MCF 10A (cell line): ENCODE measurements at regions not wholly inside any gene's neighbourhood (a gene's known extent, or its start where the extent isn't known, plus 50 kb on each side); places are given as distances from the start of the nearest gene placed in this dataset.

Source experiments
- BruUV-seq: library from RNA; stranded (reverse); fragments of 400-500 nt; replicated peaks from 2 replicates; lab custom pipeline; 2021; lab: Mats Ljungman, UMichigan
- CTCF ChIA-PET: fragments of 300-600 bp; sonication (Branson Sonifier 250); formaldehyde crosslinking; extraction: SDS; loops from one replicate; lab custom pipeline; 2021; ENCODE audit warnings: antibody characterized with exemption, inconsistent platforms; lab: Yijun Ruan, JAX
- POLR2A ChIA-PET: fragments of 300-600, 350-650 bp; sonication (Branson Sonifier 250); formaldehyde crosslinking; extraction: SDS; loops from one replicate; lab custom pipeline; 2020; ENCODE audit warnings: antibody characterized with exemption, inconsistent platforms; lab: Yijun Ruan, JAX
- DNase-seq: peaks from one replicate; pipeline ENCODE4 v3.0.0-alpha.2; 2018; ENCODE audit not compliant: unreplicated experiment
- H3K27ac Mint-ChIP-seq: one replicate; pipeline ENCODE4 v1.8.0; 2022; ENCODE audit warnings: mild to moderate bottlenecking, low read depth, mixed read lengths; ENCODE audit not compliant: unreplicated experiment
- H3K27me3 Mint-ChIP-seq: one replicate; pipeline ENCODE4 v1.8.0; 2022; ENCODE audit warnings: mixed read lengths; ENCODE audit not compliant: insufficient read depth, unreplicated experiment
- H3K36me3 Mint-ChIP-seq: one replicate; pipeline ENCODE4 v1.8.0; 2022; ENCODE audit warnings: mild to moderate bottlenecking, moderate library complexity, mixed read lengths; ENCODE audit not compliant: insufficient read depth, unreplicated experiment
- H3K4me1 Mint-ChIP-seq: one replicate; pipeline ENCODE4 v1.8.0; 2022; ENCODE audit warnings: mixed read lengths; ENCODE audit not compliant: insufficient read depth, unreplicated experiment
- H3K4me3 Mint-ChIP-seq: one replicate; pipeline ENCODE4 v1.8.0; 2022; ENCODE audit warnings: mild to moderate bottlenecking, moderate library complexity, mixed read lengths; ENCODE audit not compliant: unreplicated experiment
- H3K9me3 Mint-ChIP-seq: one replicate; pipeline ENCODE4 v1.8.0; 2022; ENCODE audit warnings: mixed read lengths; ENCODE audit not compliant: unreplicated experiment
- intact Hi-C: fragments of 100-400 bp; cut with micrococcal nuclease; formaldehyde crosslinking; loops from 2 replicates; pipeline ENCODE4 v1.14.1; 2022
- TF ChIP-seq, protein P1 (sequence below): fragments of 200-600 bp; IDR thresholded peaks from one replicate; pipeline ENCODE4 v1.8.0; 2022; ENCODE audit warnings: antibody characterized with exemption, mild to moderate bottlenecking; ENCODE audit not compliant: unreplicated experiment

DNA sequence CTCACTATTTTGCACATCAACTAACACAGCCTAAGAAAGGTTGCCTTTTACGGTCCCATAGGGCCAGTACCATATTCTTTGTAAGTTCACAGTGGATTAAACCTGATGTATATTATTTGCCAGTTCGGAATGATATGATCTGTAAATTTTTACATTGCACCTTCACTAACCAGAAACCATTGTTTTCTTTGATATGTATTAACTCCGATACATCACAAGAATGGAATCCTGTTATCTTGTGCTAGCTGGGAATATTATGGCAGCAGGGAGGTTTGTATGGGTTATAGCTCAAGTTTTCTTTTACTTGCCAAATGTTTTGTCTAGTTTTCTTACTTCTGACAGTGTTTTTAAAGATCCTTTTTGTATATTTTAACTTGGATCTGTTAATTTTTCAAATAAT is 51.4 kb upstream of the S1PR1 start:
- TF ChIP-seq, protein P1, sequence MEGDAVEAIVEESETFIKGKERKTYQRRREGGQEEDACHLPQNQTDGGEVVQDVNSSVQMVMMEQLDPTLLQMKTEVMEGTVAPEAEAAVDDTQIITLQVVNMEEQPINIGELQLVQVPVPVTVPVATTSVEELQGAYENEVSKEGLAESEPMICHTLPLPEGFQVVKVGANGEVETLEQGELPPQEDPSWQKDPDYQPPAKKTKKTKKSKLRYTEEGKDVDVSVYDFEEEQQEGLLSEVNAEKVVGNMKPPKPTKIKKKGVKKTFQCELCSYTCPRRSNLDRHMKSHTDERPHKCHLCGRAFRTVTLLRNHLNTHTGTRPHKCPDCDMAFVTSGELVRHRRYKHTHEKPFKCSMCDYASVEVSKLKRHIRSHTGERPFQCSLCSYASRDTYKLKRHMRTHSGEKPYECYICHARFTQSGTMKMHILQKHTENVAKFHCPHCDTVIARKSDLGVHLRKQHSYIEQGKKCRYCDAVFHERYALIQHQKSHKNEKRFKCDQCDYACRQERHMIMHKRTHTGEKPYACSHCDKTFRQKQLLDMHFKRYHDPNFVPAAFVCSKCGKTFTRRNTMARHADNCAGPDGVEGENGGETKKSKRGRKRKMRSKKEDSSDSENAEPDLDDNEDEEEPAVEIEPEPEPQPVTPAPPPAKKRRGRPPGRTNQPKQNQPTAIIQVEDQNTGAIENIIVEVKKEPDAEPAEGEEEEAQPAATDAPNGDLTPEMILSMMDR, result no peak
- DNase-seq, result no peak
- no peaks in the 10 kb centered on the region for H3K27me3 Mint-ChIP-seq
- no TSS peak for BruUV-seq
- no peak overlapping the region for H3K4me3 Mint-ChIP-seq
- no peaks in the 10 kb centered on the region for H3K9me3 Mint-ChIP-seq
- no peaks in the 10 kb centered on the region for H3K4me1 Mint-ChIP-seq
- ChIA-PET POLR2A (interaction anchor here (1.4 kb wide), 1 partner anchor 9 kb away, joined by 4 read pairs; no protein-coding TSS in a partner anchor), CTCF (interaction anchor here (0.6 kb wide), 1 partner anchor 36 kb away, joined by 3 read pairs; no protein-coding TSS in a partner anchor)
- H3K27ac Mint-ChIP-seq, result no peak overlapping the region
- intact Hi-C loops, result no loop called here
- no peaks in the 10 kb centered on the region for H3K36me3 Mint-ChIP-seq

DNA sequence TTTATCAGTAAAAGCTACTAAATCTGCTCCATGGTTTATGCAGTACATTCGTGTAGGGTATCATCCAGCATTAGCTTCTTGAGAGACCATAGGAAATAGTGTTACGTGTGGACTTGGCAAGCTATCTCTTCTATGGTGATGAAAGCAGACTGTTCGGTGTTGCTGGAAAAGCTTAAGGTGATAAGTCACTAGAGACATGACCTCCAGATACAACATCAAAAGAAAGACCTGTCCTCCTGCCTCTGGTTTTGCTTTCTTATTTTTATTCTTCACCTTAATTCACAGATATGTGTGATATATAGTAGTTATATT is 53.5 kb upstream of the S1PR1 start:
- Mint-ChIP-seq H3K9me3 (no peaks in the 10 kb centered on the region), H3K4me3 (no peak overlapping the region), H3K36me3 (no peaks in the 10 kb centered on the region), H3K27me3 (no peaks in the 10 kb centered on the region), H3K27ac (no peak overlapping the region), H3K4me1 (no peaks in the 10 kb centered on the region)
- no peak for DNase-seq
- POLR2A ChIA-PET, result interaction anchor here (1.1 kb wide), 1 partner anchor 55 kb away, joined by 4 read pairs; no protein-coding TSS in a partner anchor
- TF ChIP-seq, protein P1, result no peak
- BruUV-seq, result no TSS peak
- intact Hi-C loops, result no loop called here
- CTCF ChIA-PET, result interaction anchor here (0.6 kb wide), 2 partner anchors 15 to 56 kb away, joined by 3 read pairs; no protein-coding TSS in a partner anchor

DNA sequence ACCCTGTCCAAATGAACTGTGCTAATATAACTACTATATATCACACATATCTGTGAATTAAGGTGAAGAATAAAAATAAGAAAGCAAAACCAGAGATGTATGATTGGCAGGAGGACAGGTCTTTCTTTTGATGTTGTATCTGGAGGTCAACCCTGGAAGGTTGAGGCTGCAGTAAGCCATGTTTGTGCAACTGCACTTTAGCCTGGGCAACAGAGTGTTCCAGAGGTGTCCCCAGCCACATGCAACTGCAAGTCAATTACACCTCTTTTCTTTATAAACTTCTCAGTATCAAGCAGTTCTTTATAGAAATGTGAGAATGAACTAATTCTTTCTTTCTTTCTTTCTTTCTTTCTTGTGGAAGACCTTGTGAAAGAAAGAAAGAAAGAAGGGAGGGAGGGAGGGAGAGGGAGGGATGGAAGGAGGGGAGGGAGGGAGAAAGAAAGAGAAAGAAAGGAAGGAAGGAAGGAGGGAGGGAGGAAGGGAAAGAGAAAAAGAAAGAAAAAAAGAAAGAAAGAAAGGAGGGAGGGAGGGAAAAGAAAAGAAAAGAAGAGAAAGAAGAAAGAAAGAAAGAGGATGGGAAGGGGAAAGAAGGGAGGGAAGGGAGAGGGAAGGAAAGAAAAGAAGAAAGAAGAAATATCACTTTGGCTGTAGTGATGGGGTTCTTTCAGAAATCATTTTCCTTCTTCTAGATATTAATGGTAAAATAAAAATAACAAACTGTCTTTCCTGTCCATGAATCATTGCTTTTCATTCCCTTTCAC is 54.0 kb upstream of the S1PR1 start:
- H3K36me3 Mint-ChIP-seq, result no peaks in the 10 kb centered on the region
- no TSS peak for BruUV-seq
- no peak overlapping the region for H3K4me3 Mint-ChIP-seq
- H3K27ac Mint-ChIP-seq, result no peak overlapping the region
- H3K27me3 Mint-ChIP-seq, result no peaks in the 10 kb centered on the region
- intact Hi-C loops, result no loop called here
- ChIA-PET POLR2A (interaction anchor here (1.1 kb wide), 1 partner anchor 55 kb away, joined by 4 read pairs; no protein-coding TSS in a partner anchor), CTCF (interaction anchor here (0.6 kb wide), 2 partner anchors 16 to 56 kb away, joined by 3 read pairs; no protein-coding TSS in a partner anchor)
- TF ChIP-seq, protein P1, result no peak
- no peaks in the 10 kb centered on the region for H3K9me3 Mint-ChIP-seq
- DNase-seq, result no peak
- no peaks in the 10 kb centered on the region for H3K4me1 Mint-ChIP-seq

DNA sequence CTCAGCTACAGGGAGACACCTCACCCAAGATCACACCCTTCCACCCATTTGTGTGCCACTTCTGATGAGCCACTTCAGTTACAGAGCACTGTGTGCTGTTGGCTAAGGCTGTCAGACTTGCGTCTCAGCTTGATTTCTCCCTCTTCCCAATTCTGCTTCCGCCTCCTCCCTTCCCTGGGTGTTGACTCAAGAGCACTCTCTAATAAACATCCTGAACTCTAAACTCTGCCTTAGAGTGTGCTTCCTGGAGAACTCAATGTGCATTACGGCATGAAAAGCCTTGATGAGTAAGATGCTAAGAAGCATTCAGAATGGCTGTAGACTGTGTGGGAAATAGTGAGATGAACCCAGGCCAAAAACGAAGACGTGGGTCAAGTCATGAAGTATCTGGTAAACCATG is 54.9 kb upstream of the S1PR1 start:
- TF ChIP-seq, protein P1, result no peak
- ChIA-PET CTCF (interaction anchor here (0.9 kb wide), 1 partner anchor 9 kb away, joined by 3 read pairs; no protein-coding TSS in a partner anchor), POLR2A (no interaction called here)
- H3K9me3 Mint-ChIP-seq, result no peaks in the 10 kb centered on the region
- no peaks in the 10 kb centered on the region for H3K27me3 Mint-ChIP-seq
- no TSS peak for BruUV-seq
- no peaks in the 10 kb centered on the region for H3K36me3 Mint-ChIP-seq
- H3K4me1 Mint-ChIP-seq, result no peaks in the 10 kb centered on the region
- intact Hi-C loops, result no loop called here
- H3K27ac Mint-ChIP-seq, result no peak overlapping the region
- H3K4me3 Mint-ChIP-seq, result no peak overlapping the region
- DNase-seq, result no peak
